GM19239 (cell line): ENCODE measurements at regions not wholly inside any gene's neighbourhood (a gene's known extent, or its start where the extent isn't known, plus 50 kb on each side); places are given as distances from the start of the nearest gene placed in this dataset.
A peak's percentile ranks its signal among the peaks of the same experiment; 100 is the strongest.

Source experiments
- DNase-seq: peaks from one replicate; pipeline ENCODE4 v3.0.0; 2011; ENCODE audit warnings: low spot score; ENCODE audit not compliant: insufficient read length
- FAIRE-seq: peaks from 2 replicates; lab custom pipeline; 2011; peaks lifted over from hg19 to GRCh38; lab: Jason Lieb, UNC

GRCh38 chr15:77827860-77828259 is 195.1 kb upstream of the LINGO1 start:
- FAIRE-seq (no peak), DNase-seq (no peak)

- FAIRE-seq (no peak), DNase-seq (no peak)
These were observed 193.4 kb upstream of the LINGO1 start for GRCh38 chr15:77826006-77826695.

GRCh38 chr15:77825546-77825945 is 192.8 kb upstream of the LINGO1 start:
- no peak for DNase-seq
- FAIRE-seq = no peak

GRCh38 chr15:77825252-77825542 is 192.5 kb upstream of the LINGO1 start:
- FAIRE-seq (no peak), DNase-seq (no peak)

- FAIRE-seq = no peak
- DNase-seq = no peak
These were observed 191.9 kb upstream of the LINGO1 start for GRCh38 chr15:77824361-77825251.

GRCh38 chr15:77823736-77824135 is 191.0 kb upstream of the LINGO1 start:
- DNase-seq = no peak

GRCh38 chr15:77822631-77823230 is 190.0 kb upstream of the LINGO1 start:
- FAIRE-seq = no peak
- DNase-seq = no peak

More at GRCh38 chr15:77823736-77824135, 191.0 kb upstream of the LINGO1 start:
- no peak for FAIRE-seq

- no peak for FAIRE-seq
- DNase-seq = no peak
These were observed 189.2 kb upstream of the LINGO1 start for GRCh38 chr15:77821959-77822256.

GRCh38 chr15:77821188-77821958 is 188.7 kb upstream of the LINGO1 start:
- DNase-seq (peak; percentile 68), FAIRE-seq (no peak)

- DNase-seq (no peak), FAIRE-seq (no peak)
These were observed 187.4 kb upstream of the LINGO1 start for GRCh38 chr15:77819851-77820728.

- FAIRE-seq = no peak
These were observed 186.5 kb upstream of the LINGO1 start for GRCh38 chr15:77819048-77819850.

GRCh38 chr15:77818484-77819047 is 185.9 kb upstream of the LINGO1 start:
- no peak for DNase-seq

More at GRCh38 chr15:77819048-77819850, 186.5 kb upstream of the LINGO1 start:
- DNase-seq = no peak

GRCh38 chr15:77817434-77817833 is 184.7 kb upstream of the LINGO1 start:
- no peak for FAIRE-seq
- no peak for DNase-seq

More at GRCh38 chr15:77818484-77819047, 185.9 kb upstream of the LINGO1 start:
- no peak for FAIRE-seq

- no peak for DNase-seq
- no peak for FAIRE-seq
These were observed 184.3 kb upstream of the LINGO1 start for GRCh38 chr15:77816983-77817382.

- FAIRE-seq (no peak), DNase-seq (no peak)
These were observed 182.3 kb upstream of the LINGO1 start for GRCh38 chr15:77815015-77815414.

- FAIRE-seq (no peak), DNase-seq (no peak)
These were observed 180.0 kb upstream of the LINGO1 start for GRCh38 chr15:77812664-77813063.

- DNase-seq (no peak), FAIRE-seq (no peak)
These were observed 178.6 kb upstream of the LINGO1 start for GRCh38 chr15:77811270-77811669.

GRCh38 chr15:77810130-77810571 is 177.4 kb upstream of the LINGO1 start:
- no peak for DNase-seq
- no peak for FAIRE-seq
